ENCODE measurements at regions not wholly inside any gene's neighbourhood (a gene's known extent, or its start where the extent isn't known, plus 50 kb on each side); places are given as distances from the start of the nearest gene placed in this dataset.

GRCh38 chr1:2875707-2876561, 74.4 kb upstream of the TTC34 start:
- Histone ChIP-seq H3K4me3 (no peak overlapping the region), H3K9me3 (peaks cover 7% of the 10 kb centered on the region; the same call in 2 of the 3 replicates), H3K4me1 (no peaks in the 10 kb centered on the region), H3K27ac (no peak overlapping the region), H3K4me2 (no peak overlapping the region)
- 44% methylated on average over 15 of the region's 42 CpGs for WGBS (ENCODE audit: missing lambda C conversion rate)
- DNase-seq (ENCODE audit: low read depth in 1 of 2, low spot score in 1 of 2) (peak; percentile 21 to 28), FAIRE-seq (no peak), ATAC-seq (peak; percentile 68 to 90)
- TF ChIP-seq MAFK (IDR thresholded peaks at IDR 0.05; ENCODE audit: partially characterized antibody) (no peak), TFCP2L1 (CRISPR knock-in tag; IDR thresholded peaks at IDR 0.05) (no peak), HEYL (CRISPR knock-in tag; IDR thresholded peaks at IDR 0.05) (no peak), SMC3 (IDR thresholded peaks at IDR 0.05) (peak; percentile 38; the same call in 1 of the 3 replicates), RAD21 (conservative IDR thresholded peaks at IDR 0.05 in 1 of 2, IDR thresholded peaks at IDR 0.05 in 1 of 2) (peak; percentile 57 to 61), MAZ (IDR thresholded peaks at IDR 0.05; ENCODE audit: borderline replicate concordance, low read depth, low read length) (no peak), CBX2 (IDR thresholded peaks at IDR 0.05; ENCODE audit: borderline replicate concordance, low read depth) (no peak)
- TF ChIP-seq, protein P1, sequence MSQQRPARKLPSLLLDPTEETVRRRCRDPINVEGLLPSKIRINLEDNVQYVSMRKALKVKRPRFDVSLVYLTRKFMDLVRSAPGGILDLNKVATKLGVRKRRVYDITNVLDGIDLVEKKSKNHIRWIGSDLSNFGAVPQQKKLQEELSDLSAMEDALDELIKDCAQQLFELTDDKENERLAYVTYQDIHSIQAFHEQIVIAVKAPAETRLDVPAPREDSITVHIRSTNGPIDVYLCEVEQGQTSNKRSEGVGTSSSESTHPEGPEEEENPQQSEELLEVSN (IDR thresholded peaks at IDR 0.05; ENCODE audit: borderline replicate concordance, low read depth), result peak; percentile 62; the same call in 1 of the 2 replicates
- TF ChIP-seq, protein P2, sequence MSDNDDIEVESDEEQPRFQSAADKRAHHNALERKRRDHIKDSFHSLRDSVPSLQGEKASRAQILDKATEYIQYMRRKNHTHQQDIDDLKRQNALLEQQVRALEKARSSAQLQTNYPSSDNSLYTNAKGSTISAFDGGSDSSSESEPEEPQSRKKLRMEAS (IDR thresholded peaks at IDR 0.05), result peak; percentile 26; the same call in 1 of the 2 replicates
- TF ChIP-seq, protein P3, sequence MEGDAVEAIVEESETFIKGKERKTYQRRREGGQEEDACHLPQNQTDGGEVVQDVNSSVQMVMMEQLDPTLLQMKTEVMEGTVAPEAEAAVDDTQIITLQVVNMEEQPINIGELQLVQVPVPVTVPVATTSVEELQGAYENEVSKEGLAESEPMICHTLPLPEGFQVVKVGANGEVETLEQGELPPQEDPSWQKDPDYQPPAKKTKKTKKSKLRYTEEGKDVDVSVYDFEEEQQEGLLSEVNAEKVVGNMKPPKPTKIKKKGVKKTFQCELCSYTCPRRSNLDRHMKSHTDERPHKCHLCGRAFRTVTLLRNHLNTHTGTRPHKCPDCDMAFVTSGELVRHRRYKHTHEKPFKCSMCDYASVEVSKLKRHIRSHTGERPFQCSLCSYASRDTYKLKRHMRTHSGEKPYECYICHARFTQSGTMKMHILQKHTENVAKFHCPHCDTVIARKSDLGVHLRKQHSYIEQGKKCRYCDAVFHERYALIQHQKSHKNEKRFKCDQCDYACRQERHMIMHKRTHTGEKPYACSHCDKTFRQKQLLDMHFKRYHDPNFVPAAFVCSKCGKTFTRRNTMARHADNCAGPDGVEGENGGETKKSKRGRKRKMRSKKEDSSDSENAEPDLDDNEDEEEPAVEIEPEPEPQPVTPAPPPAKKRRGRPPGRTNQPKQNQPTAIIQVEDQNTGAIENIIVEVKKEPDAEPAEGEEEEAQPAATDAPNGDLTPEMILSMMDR (IDR thresholded peaks at IDR 0.05), result peak; percentile 40
- CTCF ChIA-PET, result interaction anchor here (0.6 to 2.5 kb wide), 8 partner anchors 10 to 400 kb away, joined by 3 to 8 read pairs (median 3); no protein-coding TSS in a partner anchor
- POLR2A ChIA-PET, result no interaction called here

GRCh38 chr1:2876846-2877245, 75.4 kb upstream of the TTC34 start:
- Histone ChIP-seq H3K4me2 (no peak overlapping the region), H3K4me3 (no peak overlapping the region), H3K27ac (no peak overlapping the region), H3K9me3 (peaks cover under 1% of the 10 kb centered on the region; the same call in 1 of the 3 replicates), H3K4me1 (no peaks in the 10 kb centered on the region)
- WGBS (ENCODE audit: missing lambda C conversion rate), result 58% methylated on average over 8 of the region's 18 CpGs
- ATAC-seq (no peak), DNase-seq (ENCODE audit: low read depth in 1 of 2, low spot score in 1 of 2) (no peak), FAIRE-seq (no peak)
- ChIA-PET CTCF (interaction anchor here (1.5 to 2.5 kb wide), 2 partner anchors 11 to 13 kb away, joined by 5 to 8 read pairs; no protein-coding TSS in a partner anchor), POLR2A (no interaction called here)
- TF ChIP-seq, protein P1 (IDR thresholded peaks at IDR 0.05; ENCODE audit: borderline replicate concordance, low read depth), result no peak
- TF ChIP-seq KDM5A (IDR thresholded peaks at IDR 0.05) (no peak), POLR2A (IDR thresholded peaks at IDR 0.05; ENCODE audit: low read length) (no peak), ZSCAN20 (CRISPR knock-in tag; IDR thresholded peaks at IDR 0.05) (no peak), PHF8 (IDR thresholded peaks at IDR 0.05; ENCODE audit: borderline replicate concordance, low read depth) (no peak), FOSL2 (IDR thresholded peaks at IDR 0.05) (no peak), FOSL2 (CRISPR knock-in tag; IDR thresholded peaks at IDR 0.05) (no peak), EHF (CRISPR knock-in tag; IDR thresholded peaks at IDR 0.05) (no peak), TP53 (CRISPR knock-in tag; IDR thresholded peaks at IDR 0.05) (no peak), EP300 (IDR thresholded peaks at IDR 0.05) (no peak)
- TF ChIP-seq, protein P4, sequence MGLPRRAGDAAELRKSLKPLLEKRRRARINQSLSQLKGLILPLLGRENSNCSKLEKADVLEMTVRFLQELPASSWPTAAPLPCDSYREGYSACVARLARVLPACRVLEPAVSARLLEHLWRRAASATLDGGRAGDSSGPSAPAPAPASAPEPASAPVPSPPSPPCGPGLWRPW (IDR thresholded peaks at IDR 0.05), result no peak

All from A549 (cell line).